Tibial artery (tissue), 4 donors: ENCODE measurements at regions not wholly inside any gene's neighbourhood (a gene's known extent, or its start where the extent isn't known, plus 50 kb on each side); places are given as distances from the start of the nearest gene placed in this dataset.
"Not testable (repeated sequence)": the region's sequence is repeated elsewhere in the genome, so short reads cannot be mapped to it uniquely, and the experiment has no call there.

Experiments
- DNase-seq, 2 donors: peaks; one replicate each; pipeline ENCODE4 v3.0.0-alpha.2; 2019
- H3K27ac ChIP-seq, 2 donors: fragments of 200-600 bp; sonication (generic) in 1 of 2; 1 replicate in 1 of 2; 2 replicates in 1 of 2; pipeline ENCODE4 v1.5.1; 2018 to 2019; ENCODE audit warnings: mild to moderate bottlenecking in 1 of 2
- H3K27me3 ChIP-seq, 2 donors: fragments of 200-600 bp; sonication (generic) in 1 of 2; one replicate each; pipeline versions ENCODE4 v1.5.1 to v1.6.0; 2016 to 2019
- H3K36me3 ChIP-seq, 3 donors: fragments of 200-600 bp; sonication (generic) in 2 of 3; one replicate each; pipeline ENCODE4 v1.5.1; 2016 to 2019; ENCODE audit warnings: mild to moderate bottlenecking in 2 of 3
- H3K4me1 ChIP-seq, 4 donors: fragments of 200-600 bp; sonication (generic) in 2 of 4; 1 replicate in 3 of 4; 2 replicates in 1 of 4; pipeline ENCODE4 v1.5.1; 2016 to 2019
- H3K4me3 ChIP-seq, 2 donors: fragments of 200-600 bp; sonication (generic) in 1 of 2; 1 replicate in 1 of 2; 2 replicates in 1 of 2; pipeline ENCODE4 v1.5.1; 2018 to 2019; ENCODE audit warnings: mild to moderate bottlenecking in 2 of 2
- H3K9me3 ChIP-seq, 3 donors: fragments of 200-600 bp; sonication (generic) in 1 of 3; one replicate each; pipeline ENCODE4 v1.5.1; 2016 to 2019
- intact Hi-C: fragments of 100-400 bp; cut with DNase I; formaldehyde crosslinking; loops from one replicate; pipeline ENCODE4 v1.15.0; 2023; ENCODE audit warnings: low total_unique reads
- TF ChIP-seq, protein P1 (sequence below), 2 experiments: fragments of 200-600 bp in 1 of 2; fragments of 450-650 bp in 1 of 2; IDR thresholded peaks; one replicate each; pipeline ENCODE4 v1.5.1; 2017 to 2019; ENCODE audit warnings: antibody characterized with exemption in 2 of 2, mild to moderate bottlenecking in 1 of 2, moderate library complexity in 1 of 2

DNA sequence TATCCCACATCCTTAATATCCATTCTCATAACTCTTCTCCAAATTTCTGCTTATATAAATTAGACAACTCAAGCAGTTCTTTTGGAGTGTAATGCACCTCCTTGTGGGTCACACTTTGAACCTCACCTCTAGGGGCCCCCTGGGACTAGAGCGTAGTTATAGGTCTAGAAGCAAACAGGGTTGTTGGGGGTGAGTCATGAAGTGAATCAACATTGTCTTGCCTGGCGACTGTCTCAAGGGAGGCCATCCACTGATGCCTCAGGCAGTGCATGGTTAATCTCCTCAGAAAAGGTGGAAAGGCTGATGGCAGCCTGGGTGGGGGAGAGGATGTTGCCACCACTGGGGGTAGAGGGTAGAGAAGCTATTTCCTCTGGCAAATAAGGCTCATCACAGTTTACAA is 129.1 kb downstream of the TNFRSF21 start:
- H3K4me1 ChIP-seq, result no peaks in the 10 kb centered on the region
- no peaks in the 10 kb centered on the region for H3K36me3 ChIP-seq
- DNase-seq, result no peak
- no peak overlapping the region for H3K27ac ChIP-seq
- no peaks in the 10 kb centered on the region for H3K9me3 ChIP-seq
- no peak overlapping the region for H3K4me3 ChIP-seq
- TF ChIP-seq, protein P1, sequence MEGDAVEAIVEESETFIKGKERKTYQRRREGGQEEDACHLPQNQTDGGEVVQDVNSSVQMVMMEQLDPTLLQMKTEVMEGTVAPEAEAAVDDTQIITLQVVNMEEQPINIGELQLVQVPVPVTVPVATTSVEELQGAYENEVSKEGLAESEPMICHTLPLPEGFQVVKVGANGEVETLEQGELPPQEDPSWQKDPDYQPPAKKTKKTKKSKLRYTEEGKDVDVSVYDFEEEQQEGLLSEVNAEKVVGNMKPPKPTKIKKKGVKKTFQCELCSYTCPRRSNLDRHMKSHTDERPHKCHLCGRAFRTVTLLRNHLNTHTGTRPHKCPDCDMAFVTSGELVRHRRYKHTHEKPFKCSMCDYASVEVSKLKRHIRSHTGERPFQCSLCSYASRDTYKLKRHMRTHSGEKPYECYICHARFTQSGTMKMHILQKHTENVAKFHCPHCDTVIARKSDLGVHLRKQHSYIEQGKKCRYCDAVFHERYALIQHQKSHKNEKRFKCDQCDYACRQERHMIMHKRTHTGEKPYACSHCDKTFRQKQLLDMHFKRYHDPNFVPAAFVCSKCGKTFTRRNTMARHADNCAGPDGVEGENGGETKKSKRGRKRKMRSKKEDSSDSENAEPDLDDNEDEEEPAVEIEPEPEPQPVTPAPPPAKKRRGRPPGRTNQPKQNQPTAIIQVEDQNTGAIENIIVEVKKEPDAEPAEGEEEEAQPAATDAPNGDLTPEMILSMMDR (IDR thresholded peaks at IDR 0.05), result no peak
- intact Hi-C loops, result no loop called here
- no peaks in the 10 kb centered on the region for H3K27me3 ChIP-seq

DNA sequence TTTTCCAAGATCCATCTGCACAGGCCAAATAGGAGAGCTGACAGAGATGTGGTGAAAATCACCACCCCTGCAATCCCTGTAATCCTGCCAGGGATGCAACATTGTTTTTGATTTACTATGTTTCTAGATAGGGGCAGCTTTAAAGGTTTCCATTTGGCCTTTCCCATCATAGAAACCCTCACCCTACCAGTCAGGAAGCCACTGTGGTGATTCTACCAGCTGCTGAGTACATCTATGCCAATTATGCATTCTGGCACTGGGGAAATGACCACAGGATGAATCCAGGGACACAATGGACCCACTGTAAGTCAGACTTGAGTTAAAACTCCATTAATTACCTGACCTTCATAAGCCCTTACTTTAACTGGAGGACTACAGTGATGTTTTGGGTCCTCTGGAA is 130.4 kb downstream of the TNFRSF21 start:
- Histone ChIP-seq H3K27ac (no peak overlapping the region), H3K9me3 (no peaks in the 10 kb centered on the region), H3K4me1 (no peaks in the 10 kb centered on the region), H3K4me3 (no peak overlapping the region), H3K36me3 (no peaks in the 10 kb centered on the region), H3K27me3 (no peaks in the 10 kb centered on the region)
- DNase-seq, result no peak
- intact Hi-C loops, result no loop called here
- TF ChIP-seq, protein P1 (IDR thresholded peaks at IDR 0.05), result no peak

DNA sequence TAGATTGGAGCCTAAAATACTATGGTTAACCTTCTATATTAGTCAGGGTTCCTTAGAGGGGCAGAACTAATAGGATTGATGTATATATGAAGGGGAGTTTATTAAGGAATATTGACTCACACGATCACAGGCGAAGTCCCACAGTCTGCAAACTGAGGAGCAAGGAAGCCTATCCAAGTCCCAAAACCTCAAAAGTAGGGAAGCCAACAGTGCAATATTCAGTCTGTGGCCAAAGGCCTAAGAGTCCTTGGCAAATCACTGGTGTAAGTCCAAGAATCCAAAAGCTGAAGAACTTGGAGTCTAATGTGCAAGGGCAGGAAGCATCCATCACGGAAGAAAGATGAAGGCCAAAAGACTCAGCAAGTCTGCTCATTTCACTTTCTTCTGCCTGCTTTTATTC is 133.5 kb upstream of the ADGRF1 start:
- Histone ChIP-seq H3K9me3 (no peaks in the 10 kb centered on the region), H3K36me3 (no peaks in the 10 kb centered on the region), H3K4me3 (no peak overlapping the region), H3K27ac (no peak overlapping the region), H3K4me1 (no peaks in the 10 kb centered on the region), H3K27me3 (no peaks in the 10 kb centered on the region)
- intact Hi-C loops, result no loop called here
- DNase-seq, result no peak
- TF ChIP-seq, protein P1 (IDR thresholded peaks at IDR 0.05), result no peak

DNA sequence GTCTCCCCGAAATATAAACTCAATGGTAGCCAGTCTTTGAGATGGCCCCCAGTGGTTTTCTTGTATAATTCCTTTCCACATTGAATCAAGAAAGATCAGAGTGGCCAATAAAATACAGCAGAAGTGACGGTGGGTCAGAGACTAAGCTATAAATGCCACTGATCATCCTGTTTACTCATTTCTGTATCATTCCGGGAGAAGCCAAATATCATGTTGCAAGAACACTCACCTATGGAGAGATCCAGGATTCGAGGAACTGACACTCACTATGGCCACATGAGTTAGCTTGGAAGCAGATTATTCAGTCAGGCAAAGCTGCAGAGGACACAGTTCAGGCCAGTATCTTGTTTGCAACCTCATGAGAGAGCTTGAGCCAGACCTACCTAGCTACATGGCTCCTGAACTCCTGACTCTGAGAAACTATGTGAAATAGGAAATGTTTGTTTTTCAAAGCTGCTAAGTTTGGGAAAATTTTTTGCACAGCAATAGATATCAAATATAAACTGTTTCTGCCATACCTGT is 132.4 kb upstream of the ADGRF1 start:
- intact Hi-C loops, result no loop called here
- H3K27ac ChIP-seq, result no peak overlapping the region
- H3K4me3 ChIP-seq, result no peak overlapping the region
- H3K36me3 ChIP-seq, result no peaks in the 10 kb centered on the region
- TF ChIP-seq, protein P1 (IDR thresholded peaks at IDR 0.05), result no peak
- DNase-seq, result no peak
- no peaks in the 10 kb centered on the region for H3K9me3 ChIP-seq
- H3K27me3 ChIP-seq, result no peaks in the 10 kb centered on the region
- no peaks in the 10 kb centered on the region for H3K4me1 ChIP-seq

DNA sequence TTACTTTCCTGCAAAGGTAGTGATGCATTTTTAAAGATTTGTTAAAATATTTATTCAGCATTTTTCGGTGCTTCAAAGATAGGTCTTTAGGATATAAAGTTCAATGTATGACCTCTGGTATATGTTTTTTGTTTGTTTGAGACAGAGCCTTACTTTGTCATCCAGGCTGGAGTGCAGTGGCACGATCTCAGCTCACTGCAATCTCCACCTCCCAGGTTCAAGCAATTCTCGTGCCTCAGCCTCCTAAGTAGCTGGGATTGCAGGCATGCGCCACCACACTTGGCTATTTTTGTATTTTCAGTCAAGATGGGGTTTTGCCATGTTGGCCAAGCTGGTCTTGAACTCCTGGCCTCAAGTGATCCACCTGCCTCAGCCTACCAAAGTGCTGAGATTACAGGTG is 131.9 kb upstream of the ADGRF1 start:
- H3K4me3 ChIP-seq, H3K9me3 ChIP-seq, H3K36me3 ChIP-seq, H3K27me3 ChIP-seq, H3K27ac ChIP-seq, H3K4me1 ChIP-seq, DNase-seq, intact Hi-C loops: not testable (repeated sequence)

DNA sequence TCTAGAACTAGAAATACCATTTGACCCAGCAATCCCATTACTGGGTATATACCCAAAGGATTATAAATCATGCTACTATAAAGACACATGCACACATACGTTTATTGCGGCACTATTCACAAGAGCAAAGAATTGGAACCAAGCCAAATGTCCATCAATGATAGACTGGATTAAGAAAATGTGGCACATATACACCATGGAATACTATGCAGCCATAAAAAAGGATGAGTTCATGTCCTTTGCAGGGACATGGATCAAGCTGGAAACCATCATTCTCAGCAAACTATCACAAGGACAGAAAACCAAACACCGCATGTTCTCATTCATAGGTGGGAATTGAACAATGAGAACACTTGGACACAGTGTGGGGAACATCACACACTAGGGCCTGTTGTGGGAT is 131.0 kb upstream of the ADGRF1 start:
- intact Hi-C loops, H3K4me1 ChIP-seq, DNase-seq, H3K36me3 ChIP-seq, H3K27ac ChIP-seq, H3K4me3 ChIP-seq, H3K27me3 ChIP-seq, H3K9me3 ChIP-seq: not testable (repeated sequence)

DNA sequence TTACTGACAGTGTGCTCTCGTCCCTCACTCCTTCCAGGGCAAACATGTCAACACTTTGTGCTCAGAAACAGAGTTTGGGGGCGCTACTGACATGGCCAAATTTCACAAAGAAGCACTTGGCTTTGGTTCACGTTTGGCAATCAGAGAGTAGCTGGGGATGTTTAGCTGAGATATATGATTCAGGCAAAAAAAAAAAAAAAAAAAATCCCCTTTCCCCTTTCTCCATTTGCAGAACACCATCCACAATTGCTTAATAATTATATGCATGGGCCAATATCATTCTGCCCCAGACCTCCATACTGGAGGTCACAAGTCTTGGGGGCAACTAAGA is 128.4 kb upstream of the ADGRF1 start:
- DNase-seq, result no peak
- H3K27me3 ChIP-seq, result no peaks in the 10 kb centered on the region
- no peak overlapping the region for H3K27ac ChIP-seq
- H3K4me1 ChIP-seq, result no peaks in the 10 kb centered on the region
- TF ChIP-seq, protein P1 (IDR thresholded peaks at IDR 0.05), result no peak
- intact Hi-C loops, result no loop called here
- no peaks in the 10 kb centered on the region for H3K36me3 ChIP-seq
- no peaks in the 10 kb centered on the region for H3K9me3 ChIP-seq
- no peak overlapping the region for H3K4me3 ChIP-seq
